Stimulated activated CD4-positive, alpha-beta T cell treated with anti-CD3 and anti-CD28 coated beads, Interleukin-12 subunit alpha, Interleukin-12 subunit beta, amount 100 ng/mL, for 24 hours (primary cell): ENCODE measurements at regions not wholly inside any gene's neighbourhood (a gene's known extent, or its start where the extent isn't known, plus 50 kb on each side); places are given as distances from the start of the nearest gene placed in this dataset.

ENCODE experiments used
- DNase-seq, 2 experiments: peaks; one replicate each; pipeline ENCODE4 v3.0.0-alpha.2; 2020; ENCODE audit warnings: low read depth in 2 of 2

GRCh38 chr14:42001431-42001830 is 394.8 kb downstream of the LRFN5 start:
- DNase-seq = no peak

- DNase-seq = no peak
Observed at GRCh38 chr14:42000450-42000849, 393.8 kb downstream of the LRFN5 start.

DNA sequence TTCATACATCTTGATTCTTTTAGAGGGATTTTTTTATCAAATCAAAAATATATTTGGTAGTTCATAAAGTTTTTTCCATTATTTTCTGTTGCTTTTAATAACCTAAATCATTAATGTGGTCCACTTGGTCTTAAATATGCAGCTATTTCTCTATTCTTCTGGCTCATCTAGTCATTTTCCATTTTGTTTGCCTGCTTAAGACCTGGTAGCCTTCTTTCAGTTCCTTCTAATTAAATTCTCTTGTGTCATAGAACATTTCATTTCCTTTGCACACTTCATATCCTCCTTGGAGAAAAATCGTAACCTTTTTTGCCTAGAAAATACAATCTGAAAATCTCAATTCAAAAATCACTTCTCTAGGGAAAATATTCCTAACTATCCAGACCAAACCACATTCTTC is 387.0 kb downstream of the LRFN5 start:
- DNase-seq = no peak

DNA sequence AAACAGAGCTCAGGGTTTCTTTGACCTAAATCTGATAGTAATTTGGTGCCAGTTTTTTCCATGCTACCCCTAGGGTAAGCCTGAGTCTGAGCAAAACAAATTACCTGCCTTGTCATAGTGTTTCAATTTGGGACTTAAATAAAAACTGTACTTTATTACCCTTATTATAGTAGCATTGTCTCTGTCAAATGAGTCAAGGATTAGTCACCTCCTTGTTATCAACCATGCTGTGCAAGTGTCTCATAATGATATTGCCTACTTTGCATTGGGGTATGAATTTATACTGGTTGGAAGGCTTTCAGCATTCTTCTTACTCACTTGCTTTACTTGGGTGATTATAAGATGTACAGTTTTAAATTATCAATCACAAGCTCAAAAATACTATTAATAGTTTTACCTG is 380.0 kb downstream of the LRFN5 start:
- no peak for DNase-seq

GRCh38 chr14:41986083-41986645 is 379.5 kb downstream of the LRFN5 start:
- no peak for DNase-seq

GRCh38 chr14:41973178-41973577 is 366.5 kb downstream of the LRFN5 start:
- DNase-seq = no peak

GRCh38 chr14:41972531-41972930 is 365.9 kb downstream of the LRFN5 start:
- DNase-seq = no peak

DNA sequence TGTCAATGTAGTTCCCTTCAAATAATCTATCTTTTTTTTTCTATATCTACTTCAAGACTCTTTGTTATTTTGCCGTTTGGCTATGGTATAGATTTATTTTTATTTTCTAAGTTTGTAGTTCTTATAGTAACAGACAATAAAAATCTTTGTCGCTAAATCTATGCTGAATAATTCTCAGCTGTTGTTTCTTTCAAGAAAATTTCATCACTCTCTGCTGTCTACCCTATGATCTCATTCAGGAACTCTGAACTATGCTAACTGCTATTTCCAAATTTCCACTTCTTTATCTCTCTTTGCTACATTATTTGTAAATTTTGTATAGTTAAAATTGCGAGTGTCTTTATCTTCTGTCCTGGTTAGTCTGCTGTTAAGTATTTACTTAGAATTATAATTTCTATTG is 353.6 kb downstream of the LRFN5 start:
- no peak for DNase-seq

DNA sequence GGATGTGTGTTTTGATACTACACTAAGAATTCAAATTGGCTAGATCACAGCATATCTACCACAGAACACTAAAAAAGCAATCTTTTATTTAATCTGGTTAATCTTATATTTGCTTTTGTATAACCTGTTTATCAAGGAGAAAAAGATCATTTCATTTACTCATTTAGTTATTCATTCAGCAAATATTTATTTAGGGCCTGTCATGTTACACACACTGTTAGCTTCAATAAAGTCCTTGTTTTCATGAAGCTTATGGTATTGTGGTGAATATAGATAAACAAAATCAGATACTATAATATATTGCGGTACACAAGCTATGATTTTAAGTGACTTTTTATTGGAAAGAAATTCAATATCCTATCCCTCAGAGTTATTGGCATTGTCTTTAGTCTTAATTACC is 350.8 kb downstream of the LRFN5 start:
- DNase-seq = no peak
